Suprapubic skin (tissue), 3 donors: ENCODE measurements at regions not wholly inside any gene's neighbourhood (a gene's known extent, or its start where the extent isn't known, plus 50 kb on each side); places are given as distances from the start of the nearest gene placed in this dataset.

Experiments
- CTCF ChIP-seq, 2 donors: fragments of 200-600 bp in 1 of 2; fragments of 450-650 bp in 1 of 2; sonication (generic) in 1 of 2; IDR thresholded peaks; one replicate each; pipeline ENCODE4 v1.5.1; 2016 to 2019; ENCODE audit warnings: antibody characterized with exemption in 2 of 2, mild to moderate bottlenecking in 1 of 2, moderate library complexity in 1 of 2
- EP300 ChIP-seq: sonication (generic); formaldehyde crosslinking; IDR thresholded peaks from one replicate; pipeline ENCODE4 v1.6.1; 2017; ENCODE audit warnings: antibody characterized with exemption
- POLR2A ChIP-seq, 2 donors: fragments of 450-650 bp; IDR thresholded peaks; one replicate each; pipeline ENCODE4 v1.6.1; 2017; ENCODE audit warnings: antibody characterized with exemption in 2 of 2, mild to moderate bottlenecking in 2 of 2, moderate library complexity in 2 of 2

GRCh38 chr6:66555082-66555481 lies 848.1 kb upstream of the EYS start:
- no peak for TF ChIP-seq EP300
- TF ChIP-seq CTCF (IDR thresholded peaks at IDR 0.05): no peak
- no peak for TF ChIP-seq POLR2A (IDR thresholded peaks at IDR 0.05)
